Hepatocyte (in vitro differentiated cells): ENCODE measurements at regions not wholly inside any gene's neighbourhood (a gene's known extent, or its start where the extent isn't known, plus 50 kb on each side); places are given as distances from the start of the nearest gene placed in this dataset.
A peak's percentile ranks its signal among the peaks of the same experiment; 100 is the strongest.

Experiments
- DNase-seq: peaks from one replicate; pipeline ENCODE4 v3.0.0-alpha.2; 2016; ENCODE audit warnings: low spot score
- H2AFZ ChIP-seq: fragments of 200-600 bp; sonication (generic); 2 replicates; pipeline ENCODE4 v1.6.0; 2016; ENCODE audit warnings: antibody characterized with exemption, mild to moderate bottlenecking
- H3K27ac ChIP-seq: fragments of 200-600 bp; sonication (generic); 2 replicates; pipeline ENCODE4 v1.5.1; 2016; ENCODE audit warnings: mild to moderate bottlenecking
- H3K27me3 ChIP-seq: fragments of 200-600 bp; sonication (generic); 2 replicates; pipeline ENCODE4 v1.6.1; 2016
- H3K36me3 ChIP-seq: fragments of 200-600 bp; sonication (generic); replicated peaks from 2 replicates; pipeline ENCODE4 v1.5.1; 2016; ENCODE audit warnings: low read depth; ENCODE audit not compliant: insufficient read depth
- H3K4me1 ChIP-seq: fragments of 200-600 bp; sonication (generic); 2 replicates; pipeline ENCODE4 v1.5.1; 2016; ENCODE audit warnings: mild to moderate bottlenecking, moderate library complexity; ENCODE audit not compliant: insufficient read depth
- H3K4me2 ChIP-seq: fragments of 200-600 bp; sonication (generic); 2 replicates; pipeline ENCODE4 v1.6.0; 2016
- H3K4me3 ChIP-seq: fragments of 200-600 bp; sonication (generic); 2 replicates; pipeline ENCODE4 v1.5.1; 2016; ENCODE audit warnings: mild to moderate bottlenecking
- H3K79me2 ChIP-seq: fragments of 200-600 bp; sonication (generic); 2 replicates; pipeline ENCODE4 v1.6.0; 2017; ENCODE audit warnings: mild to moderate bottlenecking
- H3K9me2 ChIP-seq: fragments of 200-600 bp; sonication (generic); replicated peaks from 2 replicates; pipeline ENCODE4 v1.6.0; 2017; ENCODE audit warnings: mild to moderate bottlenecking; ENCODE audit not compliant: insufficient read depth
- H3K9me3 ChIP-seq: fragments of 200-600 bp; sonication (generic); 2 replicates; pipeline ENCODE4 v1.5.1; 2016; ENCODE audit warnings: low read depth, mild to moderate bottlenecking
- H4K20me1 ChIP-seq: fragments of 200-600 bp; sonication (generic); 2 replicates; pipeline ENCODE4 v1.6.0; 2016; ENCODE audit warnings: mild to moderate bottlenecking; ENCODE audit not compliant: insufficient read depth, poor library complexity, severe bottlenecking
- CTCF ChIP-seq: fragments of 200-600 bp; sonication (generic); IDR thresholded peaks from 2 replicates; pipeline ENCODE4 v1.5.1; 2016; ENCODE audit warnings: antibody characterized with exemption, mild to moderate bottlenecking; ENCODE audit not compliant: poor library complexity
- EZH2 ChIP-seq: fragments of 200-600 bp; sonication (generic); IDR thresholded peaks from 2 replicates; pipeline ENCODE4 v1.6.1; 2016; ENCODE audit warnings: antibody characterized with exemption, mild to moderate bottlenecking, borderline replicate concordance
- EZH2phosphoT487 ChIP-seq: fragments of 200-600 bp; sonication (generic); IDR thresholded peaks from one replicate; pipeline ENCODE4 v1.6.1; 2018; ENCODE audit warnings: antibody characterized with exemption, mild to moderate bottlenecking, low read depth, moderate library complexity; ENCODE audit not compliant: unreplicated experiment, severe bottlenecking
- WGBS: methylation state at CpG from one replicate; pipeline ENCODE4 v1.1.6; 2016; ENCODE audit warnings: low lambda C conversion rate; ENCODE audit errors: missing lambda C conversion rate; 5-methylcytosine and 5-hydroxymethylcytosine counted together

DNA sequence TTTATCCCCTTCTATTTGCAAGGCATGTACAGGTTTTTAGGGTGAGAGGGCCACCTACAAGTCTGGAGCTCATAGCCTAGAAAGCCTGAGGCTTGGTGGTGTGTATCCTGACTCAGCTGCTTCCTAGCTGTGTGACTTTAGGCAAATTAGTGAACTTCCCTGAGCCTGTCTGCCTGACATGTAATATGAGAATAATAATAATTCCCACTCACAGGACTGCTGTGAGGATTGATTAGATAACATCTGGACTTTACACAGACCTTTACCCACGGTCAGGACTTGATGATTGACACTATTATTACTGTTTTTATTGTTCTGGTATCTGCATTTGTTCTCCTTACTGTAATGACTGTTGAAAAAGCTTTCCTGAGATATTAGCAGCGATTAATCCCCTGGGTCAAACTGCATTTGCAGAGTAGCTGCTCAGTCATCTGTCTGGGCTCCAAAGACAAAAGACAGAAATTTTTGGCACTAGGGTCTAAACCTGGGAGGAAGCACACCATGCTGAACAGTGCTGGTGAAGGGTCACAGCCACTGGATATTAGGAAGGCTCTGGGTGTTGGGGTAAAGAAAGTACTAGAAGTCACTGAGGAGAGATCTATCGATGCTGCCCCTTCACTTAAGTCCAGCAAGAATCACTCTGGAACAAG, 276.5 kb upstream of the FN1 start:
- 24% methylated on average over 3 of the region's 3 CpGs for WGBS
- no peak overlapping the region for H2AFZ ChIP-seq
- no peaks in the 10 kb centered on the region for H3K9me3 ChIP-seq
- peaks cover 26% of the 10 kb centered on the region for H3K4me1 ChIP-seq
- H3K4me2 ChIP-seq, result peak overlapping the region; percentile 40
- no peak for DNase-seq
- TF ChIP-seq EZH2 (no peak), CTCF (no peak), EZH2phosphoT487 (no peak)
- no peaks in the 10 kb centered on the region for H3K27me3 ChIP-seq
- no peaks in the 10 kb centered on the region for H3K36me3 ChIP-seq
- H3K79me2 ChIP-seq, result no peaks in the 10 kb centered on the region
- no peak overlapping the region for H3K4me3 ChIP-seq
- H4K20me1 ChIP-seq, result no peaks in the 10 kb centered on the region
- H3K27ac ChIP-seq, result peak overlapping the region; percentile 76
- no peaks in the 10 kb centered on the region for H3K9me2 ChIP-seq

GRCh38 chr2:215711471-215712034, 275.7 kb upstream of the FN1 start:
- Histone ChIP-seq H3K9me2 (no peaks in the 10 kb centered on the region), H3K36me3 (no peaks in the 10 kb centered on the region), H2AFZ (peak overlapping the region; percentile 2), H3K4me3 (no peak overlapping the region), H3K4me1 (peaks cover 28% of the 10 kb centered on the region), H4K20me1 (no peaks in the 10 kb centered on the region), H3K27ac (peak overlapping the region; percentile 76), H3K4me2 (peak overlapping the region; percentile 40), H3K27me3 (no peaks in the 10 kb centered on the region), H3K9me3 (no peaks in the 10 kb centered on the region), H3K79me2 (no peaks in the 10 kb centered on the region)
- TF ChIP-seq EZH2 (no peak), CTCF (no peak), EZH2phosphoT487 (no peak)
- DNase-seq, result peak; percentile 23
- 46% methylated on average over 2 of the region's 2 CpGs for WGBS

- H3K27ac ChIP-seq, result no peak overlapping the region
- no peak overlapping the region for H2AFZ ChIP-seq
- no peak for TF ChIP-seq EZH2phosphoT487
- TF ChIP-seq EZH2, result no peak
- no peak for TF ChIP-seq CTCF
- no peak overlapping the region for H3K4me3 ChIP-seq
- no peaks in the 10 kb centered on the region for H3K9me2 ChIP-seq
- H3K4me1 ChIP-seq, result peaks cover 32% of the 10 kb centered on the region
- no peaks in the 10 kb centered on the region for H3K9me3 ChIP-seq
- WGBS, result 51% methylated on average over 7 of the region's 7 CpGs
- no peaks in the 10 kb centered on the region for H3K36me3 ChIP-seq
- H3K27me3 ChIP-seq, result no peaks in the 10 kb centered on the region
- H3K79me2 ChIP-seq, result no peaks in the 10 kb centered on the region
- DNase-seq, result no peak
- H3K4me2 ChIP-seq, result no peak overlapping the region
- no peaks in the 10 kb centered on the region for H4K20me1 ChIP-seq
Measured at GRCh38 chr2:215707608-215708007, 271.7 kb upstream of the FN1 start.
